ENCODE measurements at regions not wholly inside any gene's neighbourhood (a gene's known extent, or its start where the extent isn't known, plus 50 kb on each side); places are given as distances from the start of the nearest gene placed in this dataset.

DNA sequence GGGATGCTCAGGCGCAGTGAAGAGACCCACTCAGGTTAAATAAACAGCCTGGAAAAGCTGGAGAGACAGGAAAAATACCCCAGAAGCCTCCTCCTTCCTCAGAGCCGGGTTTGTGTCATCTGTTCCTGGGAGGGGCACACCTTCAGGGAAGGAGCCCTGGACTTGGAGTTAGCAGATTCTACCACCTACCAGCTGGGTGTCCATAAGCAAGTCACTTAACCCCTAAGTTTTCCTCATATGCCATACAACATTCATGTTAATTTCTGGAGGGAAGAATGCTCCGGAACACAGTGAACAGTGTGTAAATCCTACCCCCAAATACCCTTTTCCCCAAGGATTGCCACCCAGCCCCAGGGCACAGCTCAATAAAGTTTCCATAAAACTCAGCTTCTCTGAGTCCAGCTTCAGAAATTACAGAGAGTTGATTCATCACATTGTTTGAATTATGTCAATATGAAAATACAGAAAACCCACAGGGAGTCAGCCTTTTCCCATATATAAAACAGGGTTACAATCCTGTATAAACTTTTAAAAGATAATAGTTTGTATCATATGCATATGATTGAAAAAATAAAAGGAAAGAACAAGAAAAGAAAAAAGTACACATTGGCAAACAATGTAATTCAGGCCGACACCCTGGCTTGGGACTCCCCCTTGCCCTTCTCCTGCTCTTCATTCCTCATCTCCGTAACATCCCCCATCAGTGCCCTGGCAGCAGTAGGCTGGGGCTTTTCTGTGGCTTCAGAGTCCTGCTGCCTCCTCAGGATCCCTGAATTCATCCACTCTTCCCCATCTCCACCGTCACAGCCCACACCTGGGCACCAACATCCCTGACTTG lies 291.8 kb upstream of the USP24 start:
- H2AFZ ChIP-seq (ENCODE audit: low read length): no peak overlapping the region
- H3K9ac ChIP-seq (ENCODE audit: low read depth, low read length, poor library complexity, severe bottlenecking): no peak overlapping the region
- no peaks in the 10 kb centered on the region for H3F3A ChIP-seq (ENCODE audit: low read depth)
- no peaks in the 10 kb centered on the region for H3K36me3 ChIP-seq (ENCODE audit: insufficient read depth, low read length)
- no peaks in the 10 kb centered on the region for H3K79me2 ChIP-seq (ENCODE audit: insufficient read depth, low read length)
- H3K4me2 ChIP-seq (ENCODE audit: low read depth, low read length, poor library complexity, severe bottlenecking): no peak overlapping the region
- no peak for TF ChIP-seq EZH2phosphoT487 (IDR thresholded peaks at IDR 0.05; ENCODE audit: borderline replicate concordance)
- TF ChIP-seq, protein P1, sequence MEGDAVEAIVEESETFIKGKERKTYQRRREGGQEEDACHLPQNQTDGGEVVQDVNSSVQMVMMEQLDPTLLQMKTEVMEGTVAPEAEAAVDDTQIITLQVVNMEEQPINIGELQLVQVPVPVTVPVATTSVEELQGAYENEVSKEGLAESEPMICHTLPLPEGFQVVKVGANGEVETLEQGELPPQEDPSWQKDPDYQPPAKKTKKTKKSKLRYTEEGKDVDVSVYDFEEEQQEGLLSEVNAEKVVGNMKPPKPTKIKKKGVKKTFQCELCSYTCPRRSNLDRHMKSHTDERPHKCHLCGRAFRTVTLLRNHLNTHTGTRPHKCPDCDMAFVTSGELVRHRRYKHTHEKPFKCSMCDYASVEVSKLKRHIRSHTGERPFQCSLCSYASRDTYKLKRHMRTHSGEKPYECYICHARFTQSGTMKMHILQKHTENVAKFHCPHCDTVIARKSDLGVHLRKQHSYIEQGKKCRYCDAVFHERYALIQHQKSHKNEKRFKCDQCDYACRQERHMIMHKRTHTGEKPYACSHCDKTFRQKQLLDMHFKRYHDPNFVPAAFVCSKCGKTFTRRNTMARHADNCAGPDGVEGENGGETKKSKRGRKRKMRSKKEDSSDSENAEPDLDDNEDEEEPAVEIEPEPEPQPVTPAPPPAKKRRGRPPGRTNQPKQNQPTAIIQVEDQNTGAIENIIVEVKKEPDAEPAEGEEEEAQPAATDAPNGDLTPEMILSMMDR (conservative IDR thresholded peaks at IDR 0.05; ENCODE audit: low read length): no peak
- H3K9me2 ChIP-seq (replicated peaks; ENCODE audit: low read depth, low read length): no peaks in the 10 kb centered on the region
- no peaks in the 10 kb centered on the region for H4K20me1 ChIP-seq (ENCODE audit: insufficient read depth, low read length, poor library complexity, severe bottlenecking)
- no peak overlapping the region for H3K4me3 ChIP-seq (ENCODE audit: low read length, poor library complexity, severe bottlenecking)
- H3K9me3 ChIP-seq (ENCODE audit: insufficient read depth, low read depth, low read length): no peaks in the 10 kb centered on the region; the same call in 1 of the 2 replicates
- no peaks in the 10 kb centered on the region for H3K4me1 ChIP-seq (ENCODE audit: insufficient read depth, low read length, poor library complexity, severe bottlenecking)
- no peaks in the 10 kb centered on the region for H3K27me3 ChIP-seq (ENCODE audit: insufficient read depth, low read length, poor library complexity, severe bottlenecking)

DNA sequence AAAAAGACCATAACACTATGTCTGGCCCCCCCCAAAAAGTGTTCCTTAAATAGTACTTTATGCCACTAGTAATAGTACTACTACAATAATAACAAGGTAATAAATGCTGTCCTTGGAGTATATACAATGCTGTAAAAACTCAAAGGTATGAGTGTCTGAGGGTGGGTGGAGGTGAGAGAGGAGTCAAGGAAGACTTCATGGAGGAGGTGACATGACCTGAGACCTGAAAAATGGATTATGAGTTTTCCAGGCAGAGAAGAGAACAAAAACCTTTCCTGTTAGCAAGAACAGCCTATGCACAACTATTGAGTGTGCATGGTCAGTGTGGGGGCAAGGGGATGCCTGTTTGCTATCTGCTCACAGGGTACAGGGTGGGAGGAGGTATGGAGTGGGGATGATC lies 290.2 kb upstream of the USP24 start:
- Histone ChIP-seq H4K20me1 (ENCODE audit: insufficient read depth, low read length, poor library complexity, severe bottlenecking) (no peaks in the 10 kb centered on the region), H3K36me3 (ENCODE audit: insufficient read depth, low read length) (no peaks in the 10 kb centered on the region), H3K4me2 (ENCODE audit: low read depth, low read length, poor library complexity, severe bottlenecking) (no peak overlapping the region), H3F3A (ENCODE audit: low read depth) (no peaks in the 10 kb centered on the region), H3K9me2 (replicated peaks; ENCODE audit: low read depth, low read length) (no peaks in the 10 kb centered on the region), H3K9ac (ENCODE audit: low read depth, low read length, poor library complexity, severe bottlenecking) (no peak overlapping the region), H3K9me3 (ENCODE audit: insufficient read depth, low read depth, low read length) (no peaks in the 10 kb centered on the region; the same call in 1 of the 2 replicates), H3K4me3 (ENCODE audit: low read length, poor library complexity, severe bottlenecking) (no peak overlapping the region), H3K4me1 (ENCODE audit: insufficient read depth, low read length, poor library complexity, severe bottlenecking) (no peaks in the 10 kb centered on the region), H3K79me2 (ENCODE audit: insufficient read depth, low read length) (no peaks in the 10 kb centered on the region), H3K27me3 (ENCODE audit: insufficient read depth, low read length, poor library complexity, severe bottlenecking) (no peaks in the 10 kb centered on the region), H2AFZ (ENCODE audit: low read length) (no peak overlapping the region)
- TF ChIP-seq EZH2phosphoT487 (IDR thresholded peaks at IDR 0.05; ENCODE audit: borderline replicate concordance): no peak
- TF ChIP-seq, protein P1 (conservative IDR thresholded peaks at IDR 0.05; ENCODE audit: low read length): no peak

DNA sequence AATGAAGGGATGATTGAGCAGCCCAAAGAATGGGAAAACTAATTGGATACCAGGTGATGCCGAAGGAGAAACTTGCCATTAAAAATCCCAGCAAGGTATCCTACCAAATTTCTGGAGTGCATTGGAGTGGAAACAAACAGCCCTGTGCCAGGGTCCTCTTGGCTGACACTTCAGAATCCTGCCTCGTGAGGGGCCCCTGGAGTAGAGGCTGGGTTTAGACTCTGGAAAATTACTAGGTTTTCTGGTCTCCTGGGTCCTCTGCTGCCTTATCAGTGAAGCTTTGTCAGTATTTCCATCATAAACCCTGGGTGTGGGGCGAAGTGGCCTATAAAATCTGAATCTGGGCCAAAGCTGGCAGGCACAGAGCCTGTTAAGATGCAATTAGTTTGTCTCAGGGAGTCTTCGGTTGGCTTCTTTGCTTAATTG lies 289.2 kb upstream of the USP24 start:
- no peak overlapping the region for H3K9ac ChIP-seq (ENCODE audit: low read depth, low read length, poor library complexity, severe bottlenecking)
- no peaks in the 10 kb centered on the region; the same call in 1 of the 2 replicates for H3K9me3 ChIP-seq (ENCODE audit: insufficient read depth, low read depth, low read length)
- no peaks in the 10 kb centered on the region for H3F3A ChIP-seq (ENCODE audit: low read depth)
- no peak overlapping the region for H3K4me2 ChIP-seq (ENCODE audit: low read depth, low read length, poor library complexity, severe bottlenecking)
- no peaks in the 10 kb centered on the region for H3K9me2 ChIP-seq (replicated peaks; ENCODE audit: low read depth, low read length)
- H3K4me3 ChIP-seq (ENCODE audit: low read length, poor library complexity, severe bottlenecking): no peak overlapping the region
- H2AFZ ChIP-seq (ENCODE audit: low read length): no peak overlapping the region
- TF ChIP-seq EZH2phosphoT487 (IDR thresholded peaks at IDR 0.05; ENCODE audit: borderline replicate concordance): no peak
- TF ChIP-seq, protein P1 (conservative IDR thresholded peaks at IDR 0.05; ENCODE audit: low read length): no peak
- no peaks in the 10 kb centered on the region for H4K20me1 ChIP-seq (ENCODE audit: insufficient read depth, low read length, poor library complexity, severe bottlenecking)
- no peaks in the 10 kb centered on the region for H3K36me3 ChIP-seq (ENCODE audit: insufficient read depth, low read length)
- H3K79me2 ChIP-seq (ENCODE audit: insufficient read depth, low read length): no peaks in the 10 kb centered on the region
- no peaks in the 10 kb centered on the region for H3K27me3 ChIP-seq (ENCODE audit: insufficient read depth, low read length, poor library complexity, severe bottlenecking)
- H3K4me1 ChIP-seq (ENCODE audit: insufficient read depth, low read length, poor library complexity, severe bottlenecking): no peaks in the 10 kb centered on the region

Data from Loucy (cell line).